Neutrophil (primary cell): ENCODE measurements at regions not wholly inside any gene's neighbourhood (a gene's known extent, or its start where the extent isn't known, plus 50 kb on each side); places are given as distances from the start of the nearest gene placed in this dataset.
A peak's percentile ranks its signal among the peaks of the same experiment; 100 is the strongest.

Experiments
- H3K27ac ChIP-seq: fragments of 200-600 bp; sonication (generic); 2 replicates; pipeline ENCODE4 v1.5.1; 2016; ENCODE audit warnings: mild to moderate bottlenecking, moderate library complexity
- H3K27me3 ChIP-seq: fragments of 200-600 bp; sonication (generic); 2 replicates; pipeline ENCODE4 v1.6.0; 2016; ENCODE audit warnings: mild to moderate bottlenecking
- H3K36me3 ChIP-seq: fragments of 200-600 bp; sonication (generic); 2 replicates; pipeline ENCODE4 v1.5.1; 2017
- H3K4me1 ChIP-seq, 2 experiments: fragments of 200-600 bp in 1 of 2; sonication (generic) in 1 of 2; 1 replicate in 1 of 2; 2 replicates in 1 of 2; pipeline versions ENCODE4 v1.5.1 to v1.6.1; 2013 to 2016; ENCODE audit warnings: low read depth in 1 of 2, low read length in 1 of 2, mild to moderate bottlenecking in 1 of 2, moderate library complexity in 1 of 2; ENCODE audit not compliant: control insufficient read depth in 1 of 2, insufficient read depth in 1 of 2
- H3K4me3 ChIP-seq, 2 experiments: fragments of 200-600 bp in 1 of 2; sonication (generic) in 1 of 2; 1 replicate in 1 of 2; 2 replicates in 1 of 2; pipeline ENCODE4 v1.5.1; 2013 to 2016; ENCODE audit warnings: low read depth in 1 of 2, low read length in 1 of 2, mild to moderate bottlenecking in 1 of 2, moderate library complexity in 1 of 2
- H3K9me3 ChIP-seq: fragments of 200-600 bp; sonication (generic); 2 replicates; pipeline ENCODE4 v1.5.1; 2016
- TF ChIP-seq, protein P1 (sequence below): fragments of 200-600 bp; sonication (generic); IDR thresholded peaks from 2 replicates; pipeline ENCODE4 v1.5.1; 2016; ENCODE audit warnings: antibody characterized with exemption

DNA sequence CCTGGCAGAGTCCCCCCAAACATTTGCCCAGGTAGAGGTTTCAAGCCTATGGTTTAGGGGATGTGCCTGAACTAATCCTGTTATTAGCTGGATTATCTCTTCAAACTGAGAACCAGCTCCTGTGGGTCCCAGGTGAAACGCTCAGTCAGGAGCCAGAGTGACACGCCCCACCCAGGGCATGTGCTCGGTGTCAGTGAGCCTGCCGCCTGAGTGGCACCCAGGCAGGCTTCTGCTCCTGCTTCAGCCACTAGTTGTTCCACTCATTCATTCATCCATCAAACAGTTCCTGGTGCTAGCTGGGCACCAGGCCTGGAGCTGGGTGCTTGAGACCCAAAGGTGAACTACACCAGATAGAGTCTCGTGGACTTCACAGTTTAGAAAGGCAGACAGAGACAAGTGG, 129.4 kb upstream of the PITX1 start:
- TF ChIP-seq, protein P1, sequence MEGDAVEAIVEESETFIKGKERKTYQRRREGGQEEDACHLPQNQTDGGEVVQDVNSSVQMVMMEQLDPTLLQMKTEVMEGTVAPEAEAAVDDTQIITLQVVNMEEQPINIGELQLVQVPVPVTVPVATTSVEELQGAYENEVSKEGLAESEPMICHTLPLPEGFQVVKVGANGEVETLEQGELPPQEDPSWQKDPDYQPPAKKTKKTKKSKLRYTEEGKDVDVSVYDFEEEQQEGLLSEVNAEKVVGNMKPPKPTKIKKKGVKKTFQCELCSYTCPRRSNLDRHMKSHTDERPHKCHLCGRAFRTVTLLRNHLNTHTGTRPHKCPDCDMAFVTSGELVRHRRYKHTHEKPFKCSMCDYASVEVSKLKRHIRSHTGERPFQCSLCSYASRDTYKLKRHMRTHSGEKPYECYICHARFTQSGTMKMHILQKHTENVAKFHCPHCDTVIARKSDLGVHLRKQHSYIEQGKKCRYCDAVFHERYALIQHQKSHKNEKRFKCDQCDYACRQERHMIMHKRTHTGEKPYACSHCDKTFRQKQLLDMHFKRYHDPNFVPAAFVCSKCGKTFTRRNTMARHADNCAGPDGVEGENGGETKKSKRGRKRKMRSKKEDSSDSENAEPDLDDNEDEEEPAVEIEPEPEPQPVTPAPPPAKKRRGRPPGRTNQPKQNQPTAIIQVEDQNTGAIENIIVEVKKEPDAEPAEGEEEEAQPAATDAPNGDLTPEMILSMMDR = no peak
- H3K4me1 ChIP-seq = peaks cover 7 to 12% of the 10 kb centered on the region in 2 experiments
- no peak overlapping the region for H3K4me3 ChIP-seq
- no peaks in the 10 kb centered on the region for H3K9me3 ChIP-seq
- no peaks in the 10 kb centered on the region for H3K36me3 ChIP-seq
- peaks cover 46% of the 10 kb centered on the region for H3K27me3 ChIP-seq
- no peak overlapping the region for H3K27ac ChIP-seq

DNA sequence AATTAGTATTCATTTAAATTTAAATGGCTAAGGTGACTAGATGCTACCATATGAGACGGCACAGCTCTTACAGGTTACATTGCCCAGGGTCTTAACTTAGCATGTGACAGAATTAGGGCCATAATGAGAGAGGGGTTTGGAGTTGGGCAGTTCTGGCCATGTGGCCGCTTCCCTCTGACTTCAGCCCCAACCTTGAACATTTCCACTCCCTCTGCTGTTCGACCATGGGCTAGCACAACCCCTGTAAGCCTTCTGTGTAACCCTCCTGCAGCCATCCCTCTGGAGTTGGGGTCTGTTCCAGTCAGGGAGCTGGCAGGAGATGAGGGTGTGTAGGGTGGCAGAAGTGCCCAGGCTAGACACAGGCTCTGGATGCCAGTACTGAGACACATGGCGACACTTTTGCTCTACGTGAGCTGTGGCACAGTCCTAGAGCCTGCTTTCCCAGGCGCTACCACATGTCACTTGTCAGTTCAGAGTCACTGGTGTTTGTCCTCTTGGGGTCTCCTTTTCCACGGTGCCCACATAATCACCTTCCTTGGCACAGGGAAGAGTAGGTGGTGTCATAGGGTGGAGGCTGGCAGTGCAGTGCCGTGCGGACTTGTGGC, 128.7 kb upstream of the PITX1 start:
- Histone ChIP-seq H3K36me3 (no peaks in the 10 kb centered on the region), H3K4me3 (no peak overlapping the region), H3K27me3 (peaks cover 39% of the 10 kb centered on the region), H3K4me1 (peaks cover 7 to 12% of the 10 kb centered on the region in 2 experiments), H3K9me3 (no peaks in the 10 kb centered on the region), H3K27ac (no peak overlapping the region)
- TF ChIP-seq, protein P1 = no peak

DNA sequence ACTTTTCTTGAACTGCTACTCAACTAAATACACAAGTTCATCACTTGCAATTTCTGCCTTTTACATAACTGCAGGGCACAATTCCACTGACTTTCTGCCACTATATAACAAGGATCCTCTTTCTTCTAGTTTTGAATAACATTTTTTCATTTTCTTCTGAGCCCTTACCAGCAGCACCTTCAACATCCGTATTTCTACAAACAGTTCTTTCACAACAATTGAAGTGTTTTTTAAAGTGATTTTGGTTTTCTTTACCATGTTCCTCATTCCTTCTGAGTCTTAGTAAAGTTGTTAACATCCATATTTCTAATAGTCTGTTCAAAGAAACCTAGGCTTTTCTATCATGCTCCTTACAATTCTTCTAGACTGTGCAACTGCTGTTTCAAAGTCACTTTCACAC, 127.2 kb upstream of the PITX1 start:
- Histone ChIP-seq H3K36me3 (no peaks in the 10 kb centered on the region), H3K4me1 (peaks cover 18 to 25% of the 10 kb centered on the region in 2 experiments), H3K9me3 (no peaks in the 10 kb centered on the region), H3K27me3 (peaks cover 24% of the 10 kb centered on the region), H3K27ac (peak overlapping the region; percentile 44), H3K4me3 (no peak overlapping the region)
- TF ChIP-seq, protein P1 = no peak

DNA sequence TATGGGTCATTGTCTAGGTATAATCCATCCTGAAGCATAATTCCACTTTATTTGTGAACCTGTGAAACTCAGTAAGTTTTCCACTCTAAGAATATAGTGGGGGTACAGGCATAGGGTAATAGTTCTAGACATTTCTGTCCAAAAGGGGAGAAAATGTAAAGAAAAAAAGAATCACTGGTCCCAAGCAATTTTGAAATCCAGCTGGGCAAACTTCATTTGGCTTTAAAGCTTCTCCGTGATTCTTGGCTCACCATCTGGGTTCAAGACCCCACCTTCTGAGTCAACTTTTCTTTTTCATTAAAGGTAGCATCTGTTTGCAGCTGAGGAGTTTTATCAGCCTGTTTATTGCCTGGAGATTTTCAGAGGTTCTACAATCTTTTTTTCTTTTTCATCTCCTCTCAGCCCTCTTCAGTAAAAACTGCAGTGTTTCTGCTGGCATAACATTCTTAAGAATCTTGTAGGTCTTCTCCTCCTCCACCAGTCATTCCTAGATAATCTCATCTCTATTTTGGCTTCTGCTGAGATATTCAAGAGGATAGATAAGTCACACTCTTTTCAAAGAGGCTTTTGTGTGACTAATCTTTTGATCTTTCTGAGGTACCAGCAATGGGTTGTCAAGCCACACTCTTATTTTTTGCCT, 126.1 kb upstream of the PITX1 start:
- no peaks in the 10 kb centered on the region for H3K9me3 ChIP-seq
- peaks cover 28 to 35% of the 10 kb centered on the region in 2 experiments for H3K4me1 ChIP-seq
- no peaks in the 10 kb centered on the region for H3K36me3 ChIP-seq
- H3K27me3 ChIP-seq = peaks cover 18% of the 10 kb centered on the region
- TF ChIP-seq, protein P1 = no peak
- no peak overlapping the region for H3K4me3 ChIP-seq
- H3K27ac ChIP-seq = no peak overlapping the region

DNA sequence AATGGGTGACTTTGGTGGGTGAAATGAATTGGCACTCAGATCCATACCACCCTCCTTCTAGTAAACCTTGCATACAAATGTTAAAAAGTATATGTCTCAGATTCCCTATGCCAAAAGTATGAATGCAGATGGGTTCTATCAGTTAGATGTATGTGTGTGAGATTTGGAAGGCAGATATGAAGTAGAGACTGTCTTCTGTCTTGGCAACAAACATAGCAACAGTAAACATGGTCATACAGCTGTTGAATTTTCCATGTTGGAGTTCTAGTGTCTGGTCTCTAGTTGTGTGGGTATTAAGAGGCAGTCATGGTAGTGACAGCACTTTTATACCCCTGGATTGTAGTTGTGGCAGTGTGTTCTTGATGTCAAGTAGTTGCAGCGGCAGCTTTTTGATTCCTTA, 125.6 kb upstream of the PITX1 start:
- no peaks in the 10 kb centered on the region for H3K36me3 ChIP-seq
- peaks cover 18% of the 10 kb centered on the region for H3K27me3 ChIP-seq
- no peak overlapping the region for H3K4me3 ChIP-seq
- TF ChIP-seq, protein P1 = no peak
- H3K27ac ChIP-seq = no peak overlapping the region
- no peaks in the 10 kb centered on the region for H3K9me3 ChIP-seq
- H3K4me1 ChIP-seq = peaks cover 34 to 41% of the 10 kb centered on the region in 2 experiments
